ENCODE measurements at regions not wholly inside any gene's neighbourhood (a gene's known extent, or its start where the extent isn't known, plus 50 kb on each side); places are given as distances from the start of the nearest gene placed in this dataset.
"Not testable (repeated sequence)": the region's sequence is repeated elsewhere in the genome, so short reads cannot be mapped to it uniquely, and the experiment has no call there.

- Histone ChIP-seq H3K27ac (ENCODE audit: low read length) (no peak overlapping the region), H3K4me1 (ENCODE audit: control insufficient read depth in 1 of 2, extremely low read depth in 1 of 2, insufficient read depth in 2 of 2, low read length in 2 of 2) (no peaks in the 10 kb centered on the region), H3K36me3 (ENCODE audit: control insufficient read depth in 2 of 2, extremely low read depth in 1 of 2, insufficient read depth in 1 of 2, low read length in 1 of 2) (no peaks in the 10 kb centered on the region), H3K4me3 (ENCODE audit: control insufficient read depth in 1 of 2, extremely low read depth in 1 of 2, low read length in 1 of 2) (no peak overlapping the region), H3K27me3 (replicated peaks in 1 of 2; ENCODE audit: control insufficient read depth in 2 of 2, extremely low read depth in 1 of 2, insufficient read depth in 2 of 2, low read length in 1 of 2) (peaks cover 6 to 27% of the 10 kb centered on the region in 2 experiments), H3K9me3 (no peaks in the 10 kb centered on the region)
- Mint-ChIP-seq H3K36me3 (no peaks in the 10 kb centered on the region), H3K4me3 (no peak overlapping the region), H3K9me3 (peaks cover 8 to 30% (median 15%) of the 10 kb centered on the region in 3 donors), H3K27me3 (peaks cover 20 to 52% of the 10 kb centered on the region in 2 donors), H3K4me1 (no peaks in the 10 kb centered on the region), H3K27ac (no peak overlapping the region)
- 51% methylated on average over 2 of the region's 3 CpGs for WGBS (ENCODE audit: insufficient coverage)
- POLR2A ChIA-PET: no interaction called here
- ATAC-seq (replicated peaks in 1 of 4) (no peak), DNase-seq (no peak)
- CTCF ChIA-PET: no interaction called here
These were observed 66.1 kb upstream of the RPL38 start for GRCh38 chr17:74137416-74137815.

DNA sequence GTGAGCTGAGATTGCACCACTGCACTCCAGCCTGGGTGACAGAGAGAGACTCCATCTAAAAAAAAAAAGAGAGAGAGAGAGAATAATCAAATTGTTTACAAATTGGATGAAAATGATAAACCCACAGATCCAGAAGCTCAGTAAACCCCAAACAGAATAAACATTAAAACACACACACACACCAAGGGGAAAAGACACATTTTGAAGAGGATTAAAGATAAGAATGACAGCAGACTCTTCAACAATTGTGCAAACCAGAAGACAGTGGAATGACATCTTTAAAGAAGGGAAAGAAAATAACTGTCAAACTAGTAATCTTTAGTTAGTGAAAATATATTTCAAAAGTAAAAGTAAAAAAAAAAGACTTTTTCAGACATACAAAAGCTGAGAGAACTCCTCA lies 64.4 kb upstream of the RPL38 start:
- Mint-ChIP-seq H3K4me1 (no peaks in the 10 kb centered on the region), H3K27me3 (peaks cover 17 to 39% of the 10 kb centered on the region in 2 donors), H3K4me3 (no peak overlapping the region), H3K36me3 (no peaks in the 10 kb centered on the region), H3K27ac (no peak overlapping the region), H3K9me3 (peaks cover 12 to 47% (median 32%) of the 10 kb centered on the region in 3 donors)
- ChIA-PET CTCF (no interaction called here), POLR2A (no interaction called here)
- DNase-seq (no peak), ATAC-seq (replicated peaks in 1 of 4) (no peak)
- Histone ChIP-seq H3K27ac (ENCODE audit: low read length) (no peak overlapping the region), H3K36me3 (ENCODE audit: control insufficient read depth in 2 of 2, extremely low read depth in 1 of 2, insufficient read depth in 1 of 2, low read length in 1 of 2) (no peaks in the 10 kb centered on the region), H3K9me3 (no peaks in the 10 kb centered on the region), H3K4me3 (ENCODE audit: control insufficient read depth in 1 of 2, extremely low read depth in 1 of 2, low read length in 1 of 2) (no peak overlapping the region), H3K4me1 (ENCODE audit: control insufficient read depth in 1 of 2, extremely low read depth in 1 of 2, insufficient read depth in 2 of 2, low read length in 2 of 2) (no peaks in the 10 kb centered on the region), H3K27me3 (replicated peaks in 1 of 2; ENCODE audit: control insufficient read depth in 2 of 2, extremely low read depth in 1 of 2, insufficient read depth in 2 of 2, low read length in 1 of 2) (peaks cover 6 to 19% of the 10 kb centered on the region in 2 experiments)

GRCh38 chr17:74140282-74140681 lies 63.2 kb upstream of the RPL38 start:
- H3K9me3 Mint-ChIP-seq: peaks cover 12 to 48% (median 36%) of the 10 kb centered on the region in 3 donors

DNA sequence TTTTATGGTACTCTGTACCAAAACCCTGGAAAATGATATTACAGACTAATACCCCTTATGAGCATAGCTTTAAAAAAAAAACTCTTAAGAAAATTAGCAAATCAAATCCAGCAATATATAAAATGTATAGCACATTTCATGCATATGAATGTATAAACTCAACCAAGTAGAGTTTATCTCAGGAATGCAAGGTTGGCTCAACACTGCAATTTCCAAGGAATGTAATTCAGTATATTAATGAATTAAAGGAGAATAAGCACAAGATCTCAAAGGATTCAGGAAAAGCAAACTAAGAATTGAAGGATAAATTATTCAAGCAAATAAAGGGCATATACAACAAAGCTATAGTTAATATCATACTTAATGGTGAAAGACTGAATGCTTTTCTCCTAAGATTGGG lies 61.9 kb upstream of the RPL38 start:
- Histone ChIP-seq H3K27ac (ENCODE audit: low read length) (no peak overlapping the region), H3K36me3 (ENCODE audit: control insufficient read depth in 2 of 2, extremely low read depth in 1 of 2, insufficient read depth in 1 of 2, low read length in 1 of 2) (no peaks in the 10 kb centered on the region), H3K9me3 (no peaks in the 10 kb centered on the region), H3K27me3 (replicated peaks in 1 of 2; ENCODE audit: control insufficient read depth in 2 of 2, extremely low read depth in 1 of 2, insufficient read depth in 2 of 2, low read length in 1 of 2) (peaks cover 2 to 10% of the 10 kb centered on the region in 2 experiments), H3K4me1 (ENCODE audit: control insufficient read depth in 1 of 2, extremely low read depth in 1 of 2, insufficient read depth in 2 of 2, low read length in 2 of 2) (no peaks in the 10 kb centered on the region), H3K4me3 (ENCODE audit: control insufficient read depth in 1 of 2, extremely low read depth in 1 of 2, low read length in 1 of 2) (no peak overlapping the region)
- ATAC-seq (replicated peaks in 1 of 4): no peak
- Mint-ChIP-seq H3K9me3 (peaks cover 12 to 48% (median 36%) of the 10 kb centered on the region in 3 donors), H3K27ac (no peak overlapping the region), H3K36me3 (no peaks in the 10 kb centered on the region), H3K4me1 (no peaks in the 10 kb centered on the region), H3K4me3 (no peak overlapping the region), H3K27me3 (peaks cover 23 to 33% of the 10 kb centered on the region in 2 donors)
- ChIA-PET POLR2A (no interaction called here), CTCF (no interaction called here)
- DNase-seq: no peak

More at GRCh38 chr17:74140282-74140681, 63.2 kb upstream of the RPL38 start:
- ATAC-seq (replicated peaks in 1 of 4) (no peak), DNase-seq (no peak)
- ChIA-PET CTCF (no interaction called here), POLR2A (no interaction called here)
- WGBS (ENCODE audit: insufficient coverage): no CpG with 5 or more reads among the region's 3 CpGs
- Mint-ChIP-seq H3K36me3 (no peaks in the 10 kb centered on the region), H3K4me3 (no peak overlapping the region), H3K27me3 (peaks cover 13 to 31% of the 10 kb centered on the region in 2 donors), H3K4me1 (no peaks in the 10 kb centered on the region), H3K27ac (no peak overlapping the region)
- H3K4me1 ChIP-seq (ENCODE audit: control insufficient read depth in 1 of 2, extremely low read depth in 1 of 2, insufficient read depth in 2 of 2, low read length in 2 of 2): no peaks in the 10 kb centered on the region
- no peak overlapping the region for H3K27ac ChIP-seq (ENCODE audit: low read length)
- H3K27me3 ChIP-seq (replicated peaks in 1 of 2; ENCODE audit: control insufficient read depth in 2 of 2, extremely low read depth in 1 of 2, insufficient read depth in 2 of 2, low read length in 1 of 2): peaks cover 6 to 12% of the 10 kb centered on the region in 2 experiments
- H3K9me3 ChIP-seq: no peaks in the 10 kb centered on the region
- H3K36me3 ChIP-seq (ENCODE audit: control insufficient read depth in 2 of 2, extremely low read depth in 1 of 2, insufficient read depth in 1 of 2, low read length in 1 of 2): no peaks in the 10 kb centered on the region
- H3K4me3 ChIP-seq (ENCODE audit: control insufficient read depth in 1 of 2, extremely low read depth in 1 of 2, low read length in 1 of 2): no peak overlapping the region

DNA sequence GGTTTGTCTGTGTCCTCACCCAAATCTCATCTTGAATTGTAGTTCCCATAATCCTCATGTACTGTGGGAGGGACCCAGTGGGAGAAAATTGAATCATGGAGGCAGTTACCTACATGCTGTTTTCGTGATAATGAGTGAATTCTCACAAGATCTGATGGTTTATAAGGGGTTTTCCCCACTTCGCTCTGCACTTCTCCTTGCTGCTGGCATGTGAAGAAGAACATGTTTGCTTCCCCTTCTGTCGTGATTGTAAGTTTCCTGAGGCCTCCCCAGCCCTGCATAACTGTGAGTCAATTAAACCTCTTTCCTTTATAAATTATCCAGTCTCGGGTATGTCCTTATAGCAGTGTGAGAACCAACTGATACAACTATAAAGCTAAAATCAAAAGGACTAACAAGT lies 60.2 kb upstream of the RPL38 start:
- H3K4me3 ChIP-seq (ENCODE audit: control insufficient read depth in 1 of 2, extremely low read depth in 1 of 2, low read length in 1 of 2); H3K4me1 Mint-ChIP-seq; H3K9me3 ChIP-seq; H3K36me3 Mint-ChIP-seq; DNase-seq; H3K4me3 Mint-ChIP-seq; CTCF ChIA-PET; POLR2A ChIA-PET; H3K27ac Mint-ChIP-seq; ATAC-seq (replicated peaks in 1 of 4); H3K27ac ChIP-seq (ENCODE audit: low read length); H3K36me3 ChIP-seq (ENCODE audit: control insufficient read depth in 2 of 2, extremely low read depth in 1 of 2, insufficient read depth in 1 of 2, low read length in 1 of 2); H3K4me1 ChIP-seq (ENCODE audit: control insufficient read depth in 1 of 2, extremely low read depth in 1 of 2, insufficient read depth in 2 of 2, low read length in 2 of 2): not testable (repeated sequence)
- Mint-ChIP-seq H3K9me3 (peaks cover 12 to 46% (median 36%) of the 10 kb centered on the region in 3 donors), H3K27me3 (peaks cover 24 to 31% of the 10 kb centered on the region in 2 donors)
- 80% methylated on average over 1 of the region's 4 CpGs for WGBS (ENCODE audit: insufficient coverage)
- H3K27me3 ChIP-seq (replicated peaks in 1 of 2; ENCODE audit: control insufficient read depth in 2 of 2, extremely low read depth in 1 of 2, insufficient read depth in 2 of 2, low read length in 1 of 2): peaks cover 0 to 16% of the 10 kb centered on the region in 2 experiments

- Mint-ChIP-seq H3K27ac (no peak overlapping the region), H3K9me3 (peaks cover 3 to 27% (median 27%) of the 10 kb centered on the region in 3 donors), H3K4me1 (no peaks in the 10 kb centered on the region), H3K4me3 (no peak overlapping the region), H3K27me3 (peaks cover 33 to 41% of the 10 kb centered on the region in 2 donors), H3K36me3 (no peaks in the 10 kb centered on the region)
- peaks cover 3 to 29% of the 10 kb centered on the region in 2 experiments for H3K27me3 ChIP-seq (replicated peaks in 1 of 2; ENCODE audit: control insufficient read depth in 2 of 2, extremely low read depth in 1 of 2, insufficient read depth in 2 of 2, low read length in 1 of 2)
- H3K4me3 ChIP-seq (ENCODE audit: control insufficient read depth in 1 of 2, extremely low read depth in 1 of 2, low read length in 1 of 2): no peak overlapping the region
- DNase-seq: peak in 1 of 35 experiments; percentile 21
- no peak overlapping the region for H3K27ac ChIP-seq (ENCODE audit: low read length)
- H3K4me1 ChIP-seq (ENCODE audit: control insufficient read depth in 1 of 2, extremely low read depth in 1 of 2, insufficient read depth in 2 of 2, low read length in 2 of 2): no peaks in the 10 kb centered on the region
- POLR2A ChIA-PET: no interaction called here
- no peaks in the 10 kb centered on the region for H3K36me3 ChIP-seq (ENCODE audit: control insufficient read depth in 2 of 2, extremely low read depth in 1 of 2, insufficient read depth in 1 of 2, low read length in 1 of 2)
- no peaks in the 10 kb centered on the region for H3K9me3 ChIP-seq
- ATAC-seq (replicated peaks in 1 of 4): no peak
- CTCF ChIA-PET: no interaction called here
- 87% methylated on average over 2 of the region's 6 CpGs for WGBS (ENCODE audit: insufficient coverage)
These were observed 57.7 kb upstream of the RPL38 start for GRCh38 chr17:74145756-74146155.

DNA sequence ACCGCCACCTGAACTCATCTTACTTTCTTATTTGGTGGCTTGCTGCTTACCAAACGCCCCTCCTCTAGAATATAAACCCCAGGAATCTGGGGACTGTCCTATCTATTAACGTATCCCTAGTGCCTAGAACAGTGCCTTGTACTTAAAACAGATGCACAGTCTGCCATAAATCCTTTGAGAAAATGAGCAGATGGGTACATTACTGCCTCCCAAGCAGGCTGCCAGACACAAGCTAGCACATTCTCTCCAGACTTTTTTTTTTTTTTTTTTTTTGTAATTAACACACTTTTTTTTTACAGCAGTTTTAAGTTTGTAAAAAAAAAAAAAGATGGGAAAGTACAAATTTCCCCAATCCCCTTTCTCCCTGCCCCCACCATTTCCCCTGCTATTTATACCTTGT lies 57.3 kb upstream of the RPL38 start:
- ATAC-seq (replicated peaks in 1 of 4): no peak

More for the DNA sequence above, 57.3 kb upstream of the RPL38 start:
- POLR2A ChIA-PET: no interaction called here
- H3K36me3 ChIP-seq (ENCODE audit: control insufficient read depth in 2 of 2, extremely low read depth in 1 of 2, insufficient read depth in 1 of 2, low read length in 1 of 2): no peaks in the 10 kb centered on the region
- H3K4me1 ChIP-seq (ENCODE audit: control insufficient read depth in 1 of 2, extremely low read depth in 1 of 2, insufficient read depth in 2 of 2, low read length in 2 of 2): no peaks in the 10 kb centered on the region
- CTCF ChIA-PET: no interaction called here
- Mint-ChIP-seq H3K4me1 (no peaks in the 10 kb centered on the region), H3K4me3 (no peak overlapping the region), H3K27me3 (peaks cover 35 to 43% of the 10 kb centered on the region in 2 donors), H3K27ac (no peak overlapping the region), H3K9me3 (peaks cover 3 to 27% (median 27%) of the 10 kb centered on the region in 3 donors), H3K36me3 (no peaks in the 10 kb centered on the region)
- H3K27ac ChIP-seq (ENCODE audit: low read length): no peak overlapping the region
- no peak overlapping the region for H3K4me3 ChIP-seq (ENCODE audit: control insufficient read depth in 1 of 2, extremely low read depth in 1 of 2, low read length in 1 of 2)
- 62% methylated on average over 3 of the region's 3 CpGs for WGBS (ENCODE audit: insufficient coverage)
- H3K27me3 ChIP-seq (replicated peaks in 1 of 2; ENCODE audit: control insufficient read depth in 2 of 2, extremely low read depth in 1 of 2, insufficient read depth in 2 of 2, low read length in 1 of 2): peaks cover 3 to 32% of the 10 kb centered on the region in 2 experiments
- H3K9me3 ChIP-seq: no peaks in the 10 kb centered on the region
- DNase-seq: no peak
